ENCODE measurements at regions not wholly inside any gene's neighbourhood (a gene's known extent, or its start where the extent isn't known, plus 50 kb on each side); places are given as distances from the start of the nearest gene placed in this dataset.

- no peak for TF ChIP-seq POLR2A (IDR thresholded peaks at IDR 0.05)
- no peak for TF ChIP-seq CTCF (IDR thresholded peaks at IDR 0.05)
These were observed 67.3 kb downstream of the POU5F2 start for GRCh38 chr5:93674138-93674537.
